NCI-H460 (cell line): ENCODE measurements at regions not wholly inside any gene's neighbourhood (a gene's known extent, or its start where the extent isn't known, plus 50 kb on each side); places are given as distances from the start of the nearest gene placed in this dataset.

Experiments used
- DNase-seq: peaks from one replicate; pipeline ENCODE4 v3.0.0-alpha.2; 2016; ENCODE audit warnings: low read depth; ENCODE audit errors: extremely low read depth

- DNase-seq = no peak
These were observed 569.5 kb upstream of the WWC1 start for GRCh38 chr5:167721926-167722440.

- DNase-seq = peak; percentile 80
These were observed 568.1 kb upstream of the WWC1 start for GRCh38 chr5:167723254-167723871.

GRCh38 chr5:167725264-167725663 is 566.2 kb upstream of the WWC1 start:
- no peak for DNase-seq

- DNase-seq = no peak
These were observed 565.7 kb upstream of the WWC1 start for GRCh38 chr5:167725741-167726140.

- DNase-seq = no peak
These were observed 564.8 kb upstream of the WWC1 start for GRCh38 chr5:167726642-167727041.

GRCh38 chr5:167730121-167730520 is 561.3 kb upstream of the WWC1 start:
- DNase-seq = no peak

- DNase-seq = no peak
These were observed 560.8 kb upstream of the WWC1 start for GRCh38 chr5:167730656-167731055.

- DNase-seq = no peak
These were observed 559.5 kb upstream of the WWC1 start for GRCh38 chr5:167731951-167732350.

- no peak for DNase-seq
These were observed 558.9 kb upstream of the WWC1 start for GRCh38 chr5:167732499-167732898.

- DNase-seq = no peak
These were observed 554.5 kb upstream of the WWC1 start for GRCh38 chr5:167736992-167737391.

- DNase-seq = peak; percentile 16
These were observed 547.6 kb upstream of the WWC1 start for GRCh38 chr5:167743695-167744464.

- DNase-seq = no peak
These were observed 545.6 kb upstream of the WWC1 start for GRCh38 chr5:167745868-167746267.

- no peak for DNase-seq
These were observed 540.9 kb upstream of the WWC1 start for GRCh38 chr5:167750586-167750985.

- no peak for DNase-seq
These were observed 538.5 kb upstream of the WWC1 start for GRCh38 chr5:167752936-167753335.

- no peak for DNase-seq
These were observed 537.5 kb upstream of the WWC1 start for GRCh38 chr5:167753725-167754490.

- no peak for DNase-seq
These were observed 536.9 kb upstream of the WWC1 start for GRCh38 chr5:167754501-167755021.

GRCh38 chr5:167755420-167755819 is 536.0 kb upstream of the WWC1 start:
- DNase-seq = no peak

- no peak for DNase-seq
These were observed 532.2 kb upstream of the WWC1 start for GRCh38 chr5:167759057-167759821.

GRCh38 chr5:167763772-167764171 is 527.7 kb upstream of the WWC1 start:
- no peak for DNase-seq

- DNase-seq = no peak
These were observed 526.7 kb upstream of the WWC1 start for GRCh38 chr5:167764641-167765289.
